Mucosa of rectum (tissue), 2 donors: ENCODE measurements at regions not wholly inside any gene's neighbourhood (a gene's known extent, or its start where the extent isn't known, plus 50 kb on each side); places are given as distances from the start of the nearest gene placed in this dataset.

ENCODE experiments used
- H3K27ac ChIP-seq, 2 donors: one replicate each; pipeline ENCODE4 v1.7.0; 2013; ENCODE audit warnings: inconsistent platforms in 2 of 2, low read depth in 2 of 2, low read length in 2 of 2
- H3K27me3 ChIP-seq, 2 donors: one replicate each; pipeline ENCODE4 v1.7.0; 2013; ENCODE audit warnings: low read length in 2 of 2; ENCODE audit not compliant: control insufficient read depth in 2 of 2, insufficient read depth in 2 of 2
- H3K36me3 ChIP-seq, 2 donors: one replicate each; pipeline ENCODE4 v1.7.0; 2013; ENCODE audit warnings: low read length in 2 of 2; ENCODE audit not compliant: control insufficient read depth in 2 of 2, insufficient read depth in 2 of 2
- H3K4me1 ChIP-seq, 2 donors: one replicate each; pipeline ENCODE4 v1.7.0; 2013; ENCODE audit warnings: low read length in 2 of 2, mild to moderate bottlenecking in 1 of 2; ENCODE audit not compliant: control insufficient read depth in 2 of 2, insufficient read depth in 2 of 2
- H3K4me3 ChIP-seq, 2 donors: one replicate each; pipeline ENCODE4 v1.7.0; 2013; ENCODE audit warnings: low read length in 2 of 2
- H3K9ac ChIP-seq, 2 donors: one replicate each; pipeline ENCODE4 v1.7.0; 2013; ENCODE audit warnings: low read length in 2 of 2, low read depth in 1 of 2, mild to moderate bottlenecking in 1 of 2
- H3K9me3 ChIP-seq, 2 donors: one replicate each; pipeline ENCODE4 v1.7.0; 2013; ENCODE audit warnings: low read length in 2 of 2; ENCODE audit not compliant: control insufficient read depth in 2 of 2
- donor health status: healthy.
- donor health status: Normal muscosa, but diverticular disease.

DNA sequence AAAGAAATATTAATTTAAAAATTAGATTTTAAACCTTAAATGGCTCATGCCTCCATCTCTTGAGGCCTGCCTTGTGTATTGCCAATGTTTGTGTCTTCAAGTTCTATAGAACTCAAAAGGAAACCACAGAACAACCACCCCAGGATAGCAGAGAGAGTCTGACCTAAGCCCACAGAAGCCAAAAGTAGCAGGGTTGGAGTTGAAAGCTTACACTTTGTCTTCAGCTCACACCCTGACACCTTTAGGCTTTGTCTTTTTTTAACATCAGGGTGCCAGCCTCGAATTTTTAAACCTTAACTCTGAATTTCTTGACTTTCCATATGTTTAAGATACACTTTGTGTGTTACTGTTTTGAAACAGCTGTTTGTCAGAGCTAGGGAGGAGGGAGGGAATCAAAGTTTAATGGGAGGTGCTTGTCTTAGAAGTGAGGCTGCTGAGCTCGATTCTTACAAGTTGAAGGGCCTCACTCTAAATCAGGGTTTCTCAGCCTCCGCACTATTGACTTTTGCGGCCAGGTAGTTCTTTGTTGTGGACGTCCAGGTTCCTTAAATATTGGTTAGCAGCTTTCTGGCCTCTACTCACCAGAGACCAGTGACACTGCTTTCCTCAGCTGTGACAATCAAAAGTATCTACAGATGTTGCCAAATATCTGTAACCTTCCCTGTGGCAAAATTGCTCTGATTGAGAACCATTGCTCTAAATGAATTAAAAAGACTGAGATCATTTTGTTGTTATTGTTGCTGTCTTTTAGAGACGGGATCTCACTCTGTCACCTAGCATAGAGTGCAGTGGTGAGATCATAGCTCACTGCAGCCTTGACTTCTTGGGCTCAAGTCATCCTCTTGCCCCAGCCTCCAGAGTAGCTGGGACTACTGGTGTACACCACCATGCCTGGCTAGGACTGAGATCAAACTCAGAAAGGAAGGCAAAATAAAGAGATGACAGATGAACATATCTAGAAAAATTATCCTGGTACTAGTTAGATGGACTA, 139.2 kb upstream of the EOMES start:
- Histone ChIP-seq H3K9me3 (no peaks in the 10 kb centered on the region), H3K4me3 (no peak overlapping the region), H3K4me1 (no peaks in the 10 kb centered on the region), H3K27me3 (no peaks in the 10 kb centered on the region), H3K27ac (peak overlapping the region in 1 of 2 donors; percentile 3), H3K36me3 (no peaks in the 10 kb centered on the region), H3K9ac (no peak overlapping the region)

DNA sequence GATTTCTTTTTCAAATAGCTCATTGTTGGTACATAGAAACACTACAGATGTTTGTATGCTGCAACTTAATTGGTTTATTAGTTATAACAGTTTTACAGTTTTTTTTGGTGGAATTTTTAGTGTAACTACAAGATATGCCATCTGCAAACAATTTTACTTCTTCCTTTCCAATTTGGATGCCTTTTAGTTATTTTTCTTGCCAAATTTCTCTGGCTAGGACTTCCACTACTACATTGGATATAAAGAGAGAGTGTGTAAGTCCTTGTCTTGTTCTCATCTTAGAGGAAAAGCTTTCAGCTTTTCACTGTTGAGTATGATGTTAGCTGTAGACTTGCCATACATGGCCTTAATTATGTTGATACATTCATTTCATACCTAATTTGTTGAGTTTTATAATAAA, 143.6 kb upstream of the EOMES start:
- H3K4me1 ChIP-seq, result no peaks in the 10 kb centered on the region
- no peaks in the 10 kb centered on the region for H3K36me3 ChIP-seq

DNA sequence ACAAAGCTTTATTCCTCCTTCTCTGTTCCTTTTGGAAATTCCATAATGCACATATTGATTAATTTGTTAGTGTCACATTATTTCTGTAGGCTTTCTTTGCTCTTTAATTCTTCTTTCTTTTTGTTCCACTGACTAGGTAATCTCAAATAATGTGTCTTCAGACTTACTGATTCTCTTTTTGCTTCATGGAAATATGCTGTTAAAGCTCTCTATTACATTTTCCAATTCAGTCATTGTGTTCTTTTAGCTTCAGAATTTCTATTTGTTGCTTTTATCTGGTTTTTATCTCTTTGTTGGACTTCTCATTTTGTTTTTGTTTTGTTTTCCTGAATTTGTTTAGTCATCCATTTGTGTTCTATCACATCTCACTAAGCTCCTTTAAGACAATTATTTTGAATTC, 147.0 kb upstream of the EOMES start:
- H3K36me3 ChIP-seq, result no peaks in the 10 kb centered on the region
- H3K4me1 ChIP-seq, result no peaks in the 10 kb centered on the region
- no peaks in the 10 kb centered on the region for H3K27me3 ChIP-seq
- peaks cover 0 to 3% of the 10 kb centered on the region in 2 donors for H3K9me3 ChIP-seq
- no peak overlapping the region for H3K27ac ChIP-seq
- no peak overlapping the region for H3K9ac ChIP-seq
- no peak overlapping the region for H3K4me3 ChIP-seq

More for the DNA sequence above, 143.6 kb upstream of the EOMES start:
- no peaks in the 10 kb centered on the region for H3K27me3 ChIP-seq
- no peak overlapping the region for H3K27ac ChIP-seq
- no peak overlapping the region for H3K9ac ChIP-seq
- H3K4me3 ChIP-seq, result no peak overlapping the region
- H3K9me3 ChIP-seq, result peaks cover 0 to 3% of the 10 kb centered on the region in 2 donors

DNA sequence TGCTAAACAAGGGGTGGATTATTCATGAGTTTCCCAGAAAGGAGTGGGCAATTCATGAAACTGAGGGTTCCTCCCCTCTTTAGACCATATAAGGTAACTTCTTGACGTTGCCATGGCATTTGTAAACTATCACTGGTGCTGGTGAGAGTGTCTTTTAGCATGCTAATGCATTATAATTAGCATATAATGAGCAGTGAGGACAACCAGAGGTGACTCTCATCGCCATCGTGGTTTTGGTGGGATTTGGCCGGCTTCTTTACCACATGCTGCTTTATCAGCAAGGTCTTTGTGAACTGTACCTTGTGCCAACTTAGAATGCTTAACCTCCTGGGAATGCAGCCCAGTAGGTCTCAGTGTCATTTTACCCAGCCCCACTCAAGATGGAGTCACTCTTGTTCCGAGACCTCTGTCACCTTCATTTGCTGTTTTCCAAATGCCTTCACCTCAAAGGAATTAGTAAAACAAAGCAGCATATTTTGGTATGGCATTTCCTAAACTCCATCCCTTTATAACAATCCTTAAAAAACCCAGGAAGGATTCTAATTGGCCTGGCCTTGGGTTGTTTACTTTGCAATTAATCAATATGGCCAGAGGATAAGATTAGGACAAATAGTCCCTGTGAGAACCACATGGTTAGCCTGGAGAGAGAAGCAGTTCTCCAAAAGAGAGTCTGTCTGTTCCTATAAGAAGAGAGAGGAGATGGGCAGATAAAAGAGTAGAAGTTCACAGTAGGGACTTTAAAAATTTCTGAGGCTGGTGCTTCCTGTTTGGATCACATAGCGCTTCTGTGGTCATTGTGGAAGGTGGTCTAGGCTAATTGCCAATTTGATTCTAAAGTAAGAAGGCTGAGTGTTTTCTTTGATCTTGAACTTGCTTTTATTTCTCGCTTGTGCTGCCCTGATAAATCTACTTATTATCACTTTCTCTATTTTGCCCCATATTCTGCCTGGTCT, 155.2 kb upstream of the EOMES start:
- H3K27ac ChIP-seq, result no peak overlapping the region
- H3K9me3 ChIP-seq, result no peaks in the 10 kb centered on the region

DNA sequence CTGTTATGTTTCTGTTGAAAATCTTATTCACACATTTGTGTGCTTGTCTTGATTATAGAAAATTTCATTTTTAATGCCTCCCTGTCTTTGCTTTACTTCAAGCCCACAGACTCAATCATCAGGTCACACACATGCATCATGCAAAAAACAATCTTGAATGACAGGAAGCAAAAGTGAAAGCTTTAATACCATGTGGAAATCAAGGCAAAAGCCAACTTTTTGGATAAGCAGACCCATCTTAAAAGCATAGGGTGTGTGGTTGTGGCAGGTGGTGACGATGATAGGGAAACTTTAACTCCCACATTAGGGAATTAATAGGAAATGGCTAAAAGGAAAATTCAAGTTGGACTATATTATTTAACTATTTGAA, 155.9 kb upstream of the EOMES start:
- no peak overlapping the region for H3K27ac ChIP-seq
- H3K27me3 ChIP-seq, result no peaks in the 10 kb centered on the region
- no peaks in the 10 kb centered on the region for H3K4me1 ChIP-seq
- H3K36me3 ChIP-seq, result no peaks in the 10 kb centered on the region
- H3K9ac ChIP-seq, result no peak overlapping the region
- H3K4me3 ChIP-seq, result no peak overlapping the region
- H3K9me3 ChIP-seq, result no peaks in the 10 kb centered on the region

More for the DNA sequence above, 155.2 kb upstream of the EOMES start:
- H3K27me3 ChIP-seq, result no peaks in the 10 kb centered on the region
- no peak overlapping the region for H3K4me3 ChIP-seq
- H3K4me1 ChIP-seq, result no peaks in the 10 kb centered on the region
- no peak overlapping the region for H3K9ac ChIP-seq
- H3K36me3 ChIP-seq, result no peaks in the 10 kb centered on the region

DNA sequence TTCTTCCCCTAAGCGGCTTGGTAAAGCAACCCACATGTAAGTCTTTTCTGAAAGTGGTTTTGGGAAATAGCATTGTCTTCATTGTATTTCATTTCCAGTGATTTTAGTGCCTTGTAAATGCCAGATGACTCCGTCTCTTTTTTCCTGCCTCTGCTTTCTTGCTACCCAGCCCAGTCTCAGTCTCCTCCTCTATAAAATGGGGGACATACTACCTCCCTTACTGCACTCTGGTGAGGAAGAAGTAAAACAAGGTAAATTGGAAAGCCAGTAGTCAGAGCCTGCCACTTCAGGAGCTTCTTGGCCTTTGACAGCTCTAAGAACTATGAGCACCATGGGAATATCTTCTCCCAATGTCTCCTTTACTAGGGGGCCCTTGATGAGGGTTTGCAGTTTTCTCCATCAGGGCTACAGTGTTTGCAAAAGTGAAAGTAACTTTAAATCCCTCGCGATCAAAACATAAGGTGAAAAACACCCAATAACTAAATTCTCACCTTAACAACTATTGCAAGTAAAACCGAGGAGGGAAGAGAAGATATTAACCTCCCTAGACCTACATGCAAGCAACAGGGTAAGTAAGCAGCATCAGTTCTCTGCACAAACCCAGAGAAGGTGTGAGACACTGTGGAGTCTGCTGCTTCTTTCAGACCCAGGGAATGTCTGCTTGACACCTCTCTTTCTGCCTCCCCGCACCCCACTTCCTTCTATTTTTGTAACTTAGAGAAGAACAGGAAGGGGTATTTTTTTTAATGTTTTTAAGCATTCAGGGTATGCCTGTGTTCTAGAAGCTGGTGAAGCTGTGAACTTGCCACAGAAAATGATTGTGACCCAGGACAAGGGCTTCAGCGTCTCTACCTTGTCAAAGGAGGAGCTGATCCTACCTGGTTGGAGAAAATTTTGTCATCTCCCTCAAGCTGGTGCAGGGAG, 159.1 kb upstream of the EOMES start:
- H3K9ac ChIP-seq, result no peak overlapping the region
- no peaks in the 10 kb centered on the region for H3K4me1 ChIP-seq
- H3K27ac ChIP-seq, result no peak overlapping the region
- H3K9me3 ChIP-seq, result no peaks in the 10 kb centered on the region
- H3K4me3 ChIP-seq, result peak overlapping the region in 1 of 2 donors; percentile 55
- no peaks in the 10 kb centered on the region for H3K36me3 ChIP-seq
- no peaks in the 10 kb centered on the region for H3K27me3 ChIP-seq

DNA sequence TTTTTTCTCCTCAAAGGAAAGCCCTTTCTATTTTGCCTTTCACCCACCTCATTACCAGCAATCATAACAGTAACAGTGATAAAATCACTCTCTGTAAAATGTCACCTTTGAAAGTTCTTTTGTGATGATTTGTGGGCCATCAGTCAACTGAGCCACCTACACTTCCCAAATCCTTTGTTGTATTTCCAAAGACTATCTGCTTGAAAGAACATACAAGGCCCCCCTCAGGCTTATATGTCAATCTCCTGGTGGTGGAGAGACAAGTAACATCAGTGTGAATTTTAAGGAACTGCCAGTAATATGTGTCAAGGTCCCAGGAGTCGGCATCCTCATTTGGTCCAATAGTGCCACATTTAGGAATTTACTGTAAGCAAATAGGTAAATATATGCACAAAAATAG, 161.1 kb upstream of the EOMES start:
- no peak overlapping the region for H3K9ac ChIP-seq
- no peaks in the 10 kb centered on the region for H3K27me3 ChIP-seq
- no peaks in the 10 kb centered on the region for H3K36me3 ChIP-seq
- no peaks in the 10 kb centered on the region for H3K4me1 ChIP-seq
- no peaks in the 10 kb centered on the region for H3K9me3 ChIP-seq
- no peak overlapping the region for H3K27ac ChIP-seq
- H3K4me3 ChIP-seq, result no peak overlapping the region

DNA sequence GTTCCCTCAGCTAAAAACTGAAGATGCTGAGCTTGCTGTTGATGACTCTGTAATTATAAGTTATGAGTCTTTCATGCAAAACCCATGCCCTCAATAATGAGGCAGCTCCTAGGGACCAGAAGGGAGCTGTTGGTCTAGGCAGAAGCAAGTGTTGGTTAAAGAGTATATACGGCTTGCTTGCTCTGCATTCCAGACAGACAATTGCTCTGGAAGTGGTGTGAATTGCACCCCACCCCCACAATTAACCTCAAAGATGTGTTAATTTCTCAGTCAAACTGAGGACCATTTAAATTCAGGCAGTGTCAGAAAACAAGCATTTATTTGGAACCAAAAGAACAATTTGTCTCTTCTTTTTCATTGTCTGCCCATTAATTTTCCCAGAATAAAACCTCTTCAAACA, 163.5 kb upstream of the EOMES start:
- no peaks in the 10 kb centered on the region for H3K9me3 ChIP-seq
- H3K9ac ChIP-seq, result no peak overlapping the region
- no peaks in the 10 kb centered on the region for H3K4me1 ChIP-seq
- H3K36me3 ChIP-seq, result no peaks in the 10 kb centered on the region
- H3K4me3 ChIP-seq, result no peak overlapping the region
- H3K27ac ChIP-seq, result no peak overlapping the region
- no peaks in the 10 kb centered on the region for H3K27me3 ChIP-seq

DNA sequence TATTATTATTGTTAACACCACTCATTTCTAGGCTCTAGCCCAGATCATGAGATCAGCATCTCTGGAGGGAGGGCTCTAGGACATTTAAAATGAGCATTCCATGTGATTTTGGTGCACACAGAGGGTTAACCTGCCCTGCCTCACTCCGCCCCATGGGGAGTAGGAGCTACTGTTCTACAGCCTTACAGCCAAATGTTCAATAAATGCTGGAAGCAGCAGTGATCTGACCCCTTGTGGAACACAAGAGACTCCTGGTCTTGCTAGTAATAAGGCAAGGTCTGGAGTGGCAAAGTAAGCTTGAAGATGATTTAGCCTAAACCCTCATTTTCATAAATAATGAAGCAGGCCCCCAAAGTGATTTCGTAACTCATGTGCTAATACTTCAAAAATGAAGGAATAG, 166.4 kb upstream of the EOMES start:
- Histone ChIP-seq H3K4me3 (no peak overlapping the region), H3K4me1 (no peaks in the 10 kb centered on the region), H3K36me3 (no peaks in the 10 kb centered on the region), H3K9me3 (no peaks in the 10 kb centered on the region), H3K27ac (no peak overlapping the region), H3K9ac (no peak overlapping the region), H3K27me3 (no peaks in the 10 kb centered on the region)
